DOHH2 (cell line): ENCODE measurements at regions not wholly inside any gene's neighbourhood (a gene's known extent, or its start where the extent isn't known, plus 50 kb on each side); places are given as distances from the start of the nearest gene placed in this dataset.

ENCODE experiments used
- EZH2phosphoT487 ChIP-seq: fragments of 200-600 bp; sonication (generic); IDR thresholded peaks from 2 replicates; pipeline ENCODE4 v1.6.1; 2017; ENCODE audit warnings: borderline replicate concordance, mild to moderate bottlenecking, antibody characterized with exemption, low read length, moderate library complexity, mixed read lengths
- TF ChIP-seq, protein P1 (sequence below): fragments of 200-600 bp; sonication (generic); IDR thresholded peaks from one replicate; pipeline ENCODE4 v1.5.1; 2014; ENCODE audit warnings: antibody characterized with exemption, mild to moderate bottlenecking, low read depth, low read length; ENCODE audit not compliant: poor library complexity, severe bottlenecking

DNA sequence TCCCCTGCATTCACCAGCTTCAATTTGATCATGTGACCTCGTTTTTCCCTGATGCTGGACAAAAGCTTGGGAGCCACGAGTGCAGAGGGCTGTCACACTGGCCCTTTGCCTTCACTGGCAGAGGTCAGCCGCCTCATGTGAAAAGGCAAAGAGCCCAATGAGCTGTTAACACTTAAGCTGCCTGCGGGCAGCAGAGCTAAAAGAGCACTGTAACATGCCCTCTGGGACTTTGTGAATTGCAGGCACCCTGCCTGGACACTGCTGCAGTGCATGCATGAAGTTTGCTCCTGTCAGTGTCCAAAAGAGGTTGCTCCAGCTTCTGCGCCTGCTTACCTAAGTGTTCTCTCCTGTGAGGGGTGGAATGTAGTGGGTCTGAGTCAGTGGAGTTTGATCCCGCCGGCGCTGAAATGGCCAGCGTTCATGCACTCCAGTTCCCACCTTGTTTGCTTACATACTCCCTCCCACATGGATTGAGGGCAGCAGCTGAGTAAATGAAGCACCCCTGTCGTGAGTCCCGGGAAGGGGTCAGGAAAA, 193.7 kb downstream of the RFC3 start:
- TF ChIP-seq, protein P1, sequence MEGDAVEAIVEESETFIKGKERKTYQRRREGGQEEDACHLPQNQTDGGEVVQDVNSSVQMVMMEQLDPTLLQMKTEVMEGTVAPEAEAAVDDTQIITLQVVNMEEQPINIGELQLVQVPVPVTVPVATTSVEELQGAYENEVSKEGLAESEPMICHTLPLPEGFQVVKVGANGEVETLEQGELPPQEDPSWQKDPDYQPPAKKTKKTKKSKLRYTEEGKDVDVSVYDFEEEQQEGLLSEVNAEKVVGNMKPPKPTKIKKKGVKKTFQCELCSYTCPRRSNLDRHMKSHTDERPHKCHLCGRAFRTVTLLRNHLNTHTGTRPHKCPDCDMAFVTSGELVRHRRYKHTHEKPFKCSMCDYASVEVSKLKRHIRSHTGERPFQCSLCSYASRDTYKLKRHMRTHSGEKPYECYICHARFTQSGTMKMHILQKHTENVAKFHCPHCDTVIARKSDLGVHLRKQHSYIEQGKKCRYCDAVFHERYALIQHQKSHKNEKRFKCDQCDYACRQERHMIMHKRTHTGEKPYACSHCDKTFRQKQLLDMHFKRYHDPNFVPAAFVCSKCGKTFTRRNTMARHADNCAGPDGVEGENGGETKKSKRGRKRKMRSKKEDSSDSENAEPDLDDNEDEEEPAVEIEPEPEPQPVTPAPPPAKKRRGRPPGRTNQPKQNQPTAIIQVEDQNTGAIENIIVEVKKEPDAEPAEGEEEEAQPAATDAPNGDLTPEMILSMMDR: no peak
- no peak for TF ChIP-seq EZH2phosphoT487
